ENCODE measurements at regions not wholly inside any gene's neighbourhood (a gene's known extent, or its start where the extent isn't known, plus 50 kb on each side); places are given as distances from the start of the nearest gene placed in this dataset.

- Histone ChIP-seq H3K27ac (no peak overlapping the region), H3K4me3 (no peak overlapping the region), H3K27me3 (no peaks in the 10 kb centered on the region), H3K9me3 (no peaks in the 10 kb centered on the region), H3K36me3 (no peaks in the 10 kb centered on the region), H3K4me1 (no peaks in the 10 kb centered on the region)
- intact Hi-C loops (cut with DNase I): no loop called here
- no peak for TF ChIP-seq POLR2AphosphoS5 (IDR thresholded peaks at IDR 0.05; ENCODE audit: insufficient read depth in 1 of 2, low read depth in 1 of 2)
- TF ChIP-seq CTCF (IDR thresholded peaks at IDR 0.05): no peak
- no peak for TF ChIP-seq POLR2A (IDR thresholded peaks at IDR 0.05)
- DNase-seq (ENCODE audit: extremely low spot score in 2 of 2): no peak
Measured at GRCh38 chr19:29318581-29318980, 105.6 kb upstream of the UQCRFS1 start.

GRCh38 chr19:29320086-29320485 is 107.1 kb upstream of the UQCRFS1 start:
- no peak for DNase-seq (ENCODE audit: extremely low spot score in 2 of 2)
- no peak for TF ChIP-seq POLR2AphosphoS5 (IDR thresholded peaks at IDR 0.05; ENCODE audit: insufficient read depth in 1 of 2, low read depth in 1 of 2)
- no peak for TF ChIP-seq CTCF (IDR thresholded peaks at IDR 0.05)
- TF ChIP-seq POLR2A (IDR thresholded peaks at IDR 0.05): no peak
- Histone ChIP-seq H3K27me3 (no peaks in the 10 kb centered on the region), H3K36me3 (no peaks in the 10 kb centered on the region), H3K4me3 (no peak overlapping the region), H3K27ac (no peak overlapping the region), H3K9me3 (no peaks in the 10 kb centered on the region), H3K4me1 (no peaks in the 10 kb centered on the region)
- intact Hi-C loops (cut with DNase I): no loop called here

- TF ChIP-seq CTCF (IDR thresholded peaks at IDR 0.05) (no peak), POLR2AphosphoS5 (IDR thresholded peaks at IDR 0.05; ENCODE audit: insufficient read depth in 1 of 2, low read depth in 1 of 2) (no peak), POLR2A (IDR thresholded peaks at IDR 0.05) (no peak)
- intact Hi-C loops (cut with DNase I): no loop called here
- H3K27ac ChIP-seq: no peak overlapping the region
- H3K27me3 ChIP-seq: no peaks in the 10 kb centered on the region
- DNase-seq (ENCODE audit: extremely low spot score in 2 of 2): no peak
- H3K4me1 ChIP-seq: no peaks in the 10 kb centered on the region
- H3K4me3 ChIP-seq: no peak overlapping the region
- H3K36me3 ChIP-seq: no peaks in the 10 kb centered on the region
- no peaks in the 10 kb centered on the region for H3K9me3 ChIP-seq
Measured at GRCh38 chr19:29320618-29321017, 107.7 kb upstream of the UQCRFS1 start.

- H3K4me1 ChIP-seq: no peaks in the 10 kb centered on the region
- no peak overlapping the region for H3K27ac ChIP-seq
- intact Hi-C loops (cut with DNase I): no loop called here
- H3K27me3 ChIP-seq: no peaks in the 10 kb centered on the region
- no peaks in the 10 kb centered on the region for H3K9me3 ChIP-seq
- peak in 1 of 2 donors; percentile 40 for DNase-seq (ENCODE audit: extremely low spot score in 2 of 2)
- H3K36me3 ChIP-seq: no peaks in the 10 kb centered on the region
- no peak for TF ChIP-seq POLR2AphosphoS5 (IDR thresholded peaks at IDR 0.05; ENCODE audit: insufficient read depth in 1 of 2, low read depth in 1 of 2)
- no peak for TF ChIP-seq POLR2A (IDR thresholded peaks at IDR 0.05)
- TF ChIP-seq CTCF (IDR thresholded peaks at IDR 0.05): no peak
- no peak overlapping the region for H3K4me3 ChIP-seq
Measured at GRCh38 chr19:29321116-29321515, 108.2 kb upstream of the UQCRFS1 start.

GRCh38 chr19:29323021-29323430 is 110.1 kb upstream of the UQCRFS1 start:
- peak; percentile 65 to 79 for DNase-seq (ENCODE audit: extremely low spot score in 2 of 2)

More at GRCh38 chr19:29323021-29323430, 110.1 kb upstream of the UQCRFS1 start:
- Histone ChIP-seq H3K4me3 (no peak overlapping the region), H3K4me1 (no peaks in the 10 kb centered on the region), H3K27me3 (no peaks in the 10 kb centered on the region), H3K9me3 (no peaks in the 10 kb centered on the region), H3K36me3 (no peaks in the 10 kb centered on the region), H3K27ac (no peak overlapping the region)
- intact Hi-C loops (cut with DNase I): no loop called here
- no peak for TF ChIP-seq POLR2A (IDR thresholded peaks at IDR 0.05)
- TF ChIP-seq CTCF (IDR thresholded peaks at IDR 0.05): no peak
- TF ChIP-seq POLR2AphosphoS5 (IDR thresholded peaks at IDR 0.05; ENCODE audit: insufficient read depth in 1 of 2, low read depth in 1 of 2): no peak
